Vagina (tissue), 2 donors: ENCODE measurements at regions not wholly inside any gene's neighbourhood (a gene's known extent, or its start where the extent isn't known, plus 50 kb on each side); places are given as distances from the start of the nearest gene placed in this dataset.

Experiments
- DNase-seq, 2 donors: peaks; one replicate each; pipeline ENCODE4 v3.0.0-alpha.2; 2017; ENCODE audit errors: extremely low spot score in 2 of 2
- H3K27ac ChIP-seq: fragments of 200-600 bp; sonication (generic); one replicate; pipeline ENCODE4 v1.5.1; 2019
- H3K27me3 ChIP-seq: fragments of 200-600 bp; sonication (generic); one replicate; pipeline ENCODE4 v1.5.1; 2019
- H3K36me3 ChIP-seq, 2 donors: fragments of 200-600 bp; sonication (generic); one replicate each; pipeline ENCODE4 v1.5.1; 2017 to 2019
- H3K4me1 ChIP-seq: fragments of 200-600 bp; sonication (generic); one replicate; pipeline ENCODE4 v1.5.1; 2019
- H3K4me3 ChIP-seq, 2 donors: fragments of 200-600 bp; sonication (generic); 1 replicate in 1 of 2; 2 replicates in 1 of 2; pipeline ENCODE4 v1.5.1; 2016 to 2019
- H3K9me3 ChIP-seq: fragments of 200-600 bp; sonication (generic); one replicate; pipeline ENCODE4 v1.5.1; 2019
- CTCF ChIP-seq, 3 experiments: fragments of 450-650 bp in 2 of 3; fragments of 200-600 bp in 1 of 3; sonication (generic) in 1 of 3; IDR thresholded peaks; one replicate each; pipeline ENCODE4 v1.5.1; 2017 to 2019; ENCODE audit warnings: antibody characterized with exemption in 3 of 3, mild to moderate bottlenecking in 2 of 3, moderate library complexity in 2 of 3
- POLR2A ChIP-seq, 2 donors: fragments of 450-650 bp; IDR thresholded peaks; one replicate each; pipeline ENCODE4 v1.6.1; 2017; ENCODE audit warnings: antibody characterized with exemption in 2 of 2, mild to moderate bottlenecking in 2 of 2, moderate library complexity in 2 of 2
- POLR2AphosphoS5 ChIP-seq, 2 donors: sonication (generic); formaldehyde crosslinking; IDR thresholded peaks; one replicate each; pipeline ENCODE4 v1.9.0; 2017; ENCODE audit warnings: antibody characterized with exemption in 2 of 2, mild to moderate bottlenecking in 2 of 2, low read depth in 1 of 2; ENCODE audit not compliant: insufficient read depth in 1 of 2
- intact Hi-C: fragments of 100-400 bp; cut with DNase I; formaldehyde crosslinking; loops from one replicate; pipeline ENCODE4 v1.15.1; 2023

- no peaks in the 10 kb centered on the region for H3K36me3 ChIP-seq
Measured at GRCh38 chr5:107104040-107104995, 566.4 kb downstream of the EFNA5 start.

GRCh38 chr5:107103522-107103921, 567.2 kb downstream of the EFNA5 start:
- Histone ChIP-seq H3K27me3 (no peaks in the 10 kb centered on the region), H3K9me3 (no peaks in the 10 kb centered on the region), H3K4me3 (no peak overlapping the region), H3K36me3 (no peaks in the 10 kb centered on the region), H3K27ac (no peak overlapping the region), H3K4me1 (no peaks in the 10 kb centered on the region)
- TF ChIP-seq POLR2A (IDR thresholded peaks at IDR 0.05) (no peak), POLR2AphosphoS5 (IDR thresholded peaks at IDR 0.05; ENCODE audit: insufficient read depth in 1 of 2, low read depth in 1 of 2) (no peak), CTCF (IDR thresholded peaks at IDR 0.05) (no peak)
- no peak for DNase-seq
- intact Hi-C loops = no loop called here

More at GRCh38 chr5:107104040-107104995, 566.4 kb downstream of the EFNA5 start:
- Histone ChIP-seq H3K27ac (no peak overlapping the region), H3K4me1 (no peaks in the 10 kb centered on the region), H3K4me3 (no peak overlapping the region), H3K27me3 (no peaks in the 10 kb centered on the region), H3K9me3 (no peaks in the 10 kb centered on the region)
- TF ChIP-seq CTCF (IDR thresholded peaks at IDR 0.05) (no peak), POLR2AphosphoS5 (IDR thresholded peaks at IDR 0.05; ENCODE audit: insufficient read depth in 1 of 2, low read depth in 1 of 2) (no peak)
- DNase-seq = no peak
- intact Hi-C loops = no loop called here

GRCh38 chr5:107100121-107100520, 570.6 kb downstream of the EFNA5 start:
- no peak for TF ChIP-seq POLR2AphosphoS5 (IDR thresholded peaks at IDR 0.05; ENCODE audit: insufficient read depth in 1 of 2, low read depth in 1 of 2)
- TF ChIP-seq CTCF (IDR thresholded peaks at IDR 0.05) = no peak
- TF ChIP-seq POLR2A (IDR thresholded peaks at IDR 0.05) = no peak
- intact Hi-C loops = no loop called here

GRCh38 chr5:107099506-107099905, 571.2 kb downstream of the EFNA5 start:
- DNase-seq = no peak
- Histone ChIP-seq H3K27ac (no peak overlapping the region), H3K9me3 (no peaks in the 10 kb centered on the region), H3K4me1 (no peaks in the 10 kb centered on the region), H3K36me3 (no peaks in the 10 kb centered on the region), H3K27me3 (no peaks in the 10 kb centered on the region), H3K4me3 (no peak overlapping the region)
- TF ChIP-seq CTCF (IDR thresholded peaks at IDR 0.05) (no peak), POLR2A (IDR thresholded peaks at IDR 0.05) (no peak), POLR2AphosphoS5 (IDR thresholded peaks at IDR 0.05; ENCODE audit: insufficient read depth in 1 of 2, low read depth in 1 of 2) (no peak)
- intact Hi-C loops = no loop called here

More at GRCh38 chr5:107100121-107100520, 570.6 kb downstream of the EFNA5 start:
- Histone ChIP-seq H3K9me3 (no peaks in the 10 kb centered on the region), H3K4me3 (no peak overlapping the region), H3K36me3 (no peaks in the 10 kb centered on the region), H3K27ac (no peak overlapping the region), H3K4me1 (no peaks in the 10 kb centered on the region), H3K27me3 (no peaks in the 10 kb centered on the region)
- no peak for DNase-seq

GRCh38 chr5:107092695-107093094, 578.0 kb downstream of the EFNA5 start:
- Histone ChIP-seq H3K9me3 (no peaks in the 10 kb centered on the region), H3K27me3 (no peaks in the 10 kb centered on the region), H3K4me3 (no peak overlapping the region), H3K4me1 (no peaks in the 10 kb centered on the region), H3K36me3 (no peaks in the 10 kb centered on the region), H3K27ac (no peak overlapping the region)
- intact Hi-C loops = no loop called here
- TF ChIP-seq POLR2AphosphoS5 (IDR thresholded peaks at IDR 0.05; ENCODE audit: insufficient read depth in 1 of 2, low read depth in 1 of 2) = no peak
- no peak for TF ChIP-seq CTCF (IDR thresholded peaks at IDR 0.05)
- no peak for TF ChIP-seq POLR2A (IDR thresholded peaks at IDR 0.05)
- no peak for DNase-seq
